ENCODE measurements at regions not wholly inside any gene's neighbourhood (a gene's known extent, or its start where the extent isn't known, plus 50 kb on each side); places are given as distances from the start of the nearest gene placed in this dataset.

DNA sequence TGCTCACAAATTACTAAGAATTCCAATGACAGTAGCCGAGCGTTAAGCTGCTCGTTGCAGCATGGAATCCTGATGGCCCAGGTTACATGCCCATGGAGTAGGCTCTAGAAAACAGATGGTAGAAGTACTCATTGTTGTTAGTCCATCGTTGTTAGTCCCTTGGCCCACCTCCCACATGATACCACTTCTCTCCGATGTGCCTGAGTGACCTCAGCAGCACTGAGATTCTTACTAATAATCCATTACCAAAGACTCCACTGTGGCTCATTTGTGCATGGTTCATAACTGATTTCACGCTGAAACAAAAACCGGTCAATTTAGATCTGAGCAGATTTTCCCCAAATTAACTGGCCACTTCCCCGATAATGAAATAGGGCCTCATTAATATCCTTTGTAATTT lies 772.3 kb upstream of the CXADR start:
- Histone ChIP-seq H3K4me3 (ENCODE audit: low read length) (no peak overlapping the region), H3K4me1 (ENCODE audit: control insufficient read depth, insufficient read depth, low read length) (peaks cover 10% of the 10 kb centered on the region), H3K36me3 (ENCODE audit: control insufficient read depth, insufficient read depth, low read length, severe bottlenecking) (no peaks in the 10 kb centered on the region), H3K9me3 (ENCODE audit: control insufficient read depth, low read length) (no peaks in the 10 kb centered on the region), H3K27me3 (replicated peaks; ENCODE audit: control insufficient read depth, insufficient read depth, low read length) (no peaks in the 10 kb centered on the region), H3K9ac (ENCODE audit: low read length) (no peak overlapping the region)
- DNase-seq (ENCODE audit: low read depth), result no peak

DNA sequence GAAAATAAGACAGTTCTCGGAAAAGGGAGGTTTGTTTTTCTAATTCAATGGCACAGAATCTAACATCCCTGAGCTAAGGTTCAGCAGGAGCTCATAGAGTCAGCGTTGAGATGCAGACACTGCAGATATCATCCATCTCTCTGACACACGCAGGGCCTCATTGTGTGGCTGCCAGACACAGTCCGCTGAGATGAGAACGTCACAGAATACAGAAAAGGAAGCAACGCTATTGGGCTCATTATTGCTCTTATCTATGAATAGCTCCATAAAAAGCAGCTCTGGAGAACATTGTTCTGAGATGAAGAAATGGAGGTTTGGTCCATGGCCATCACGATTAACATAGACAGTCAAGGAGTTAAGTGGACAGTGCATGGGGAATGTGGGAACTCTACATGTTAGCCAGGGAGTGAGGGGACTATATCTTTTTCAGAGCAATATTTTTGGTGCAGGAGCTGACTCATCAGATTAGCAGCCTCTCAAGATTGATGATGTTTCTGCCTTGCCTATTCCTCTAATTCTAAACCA lies 771.6 kb upstream of the CXADR start:
- H3K9ac ChIP-seq (ENCODE audit: low read length), result no peak overlapping the region
- no peaks in the 10 kb centered on the region for H3K36me3 ChIP-seq (ENCODE audit: control insufficient read depth, insufficient read depth, low read length, severe bottlenecking)
- no peaks in the 10 kb centered on the region for H3K9me3 ChIP-seq (ENCODE audit: control insufficient read depth, low read length)
- H3K4me3 ChIP-seq (ENCODE audit: low read length), result no peak overlapping the region
- no peaks in the 10 kb centered on the region for H3K27me3 ChIP-seq (replicated peaks; ENCODE audit: control insufficient read depth, insufficient read depth, low read length)
- peaks cover 10% of the 10 kb centered on the region for H3K4me1 ChIP-seq (ENCODE audit: control insufficient read depth, insufficient read depth, low read length)
- no peak for DNase-seq (ENCODE audit: low read depth)

DNA sequence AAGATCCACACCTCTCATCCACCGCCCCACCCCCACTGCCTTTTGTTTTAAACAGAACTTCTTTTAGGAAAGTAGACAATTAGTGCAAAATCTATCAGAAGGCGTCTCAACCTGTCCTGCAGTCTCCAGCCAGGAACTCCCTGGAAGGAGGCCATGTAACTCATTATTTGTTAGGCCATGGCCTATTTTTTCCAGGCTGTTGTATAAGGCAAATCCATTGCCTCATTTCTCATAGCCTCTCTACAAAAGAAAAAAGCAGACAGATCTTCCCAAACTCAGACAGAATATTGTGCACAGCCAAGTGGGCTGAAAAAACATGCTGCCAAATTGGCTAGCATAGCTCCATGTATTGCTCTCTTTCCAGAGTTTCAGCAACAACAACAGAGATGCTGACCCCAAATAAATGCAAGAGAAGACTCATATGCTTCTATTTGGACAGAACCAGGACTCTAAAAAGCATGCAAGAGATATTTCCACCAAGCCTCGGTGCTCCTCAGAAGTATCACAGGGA lies 770.7 kb upstream of the CXADR start:
- no peaks in the 10 kb centered on the region for H3K36me3 ChIP-seq (ENCODE audit: control insufficient read depth, insufficient read depth, low read length, severe bottlenecking)
- no peak for DNase-seq (ENCODE audit: low read depth)
- H3K4me3 ChIP-seq (ENCODE audit: low read length), result no peak overlapping the region
- H3K4me1 ChIP-seq (ENCODE audit: control insufficient read depth, insufficient read depth, low read length), result peaks cover 10% of the 10 kb centered on the region
- no peak overlapping the region for H3K9ac ChIP-seq (ENCODE audit: low read length)
- no peaks in the 10 kb centered on the region for H3K9me3 ChIP-seq (ENCODE audit: control insufficient read depth, low read length)
- H3K27me3 ChIP-seq (replicated peaks; ENCODE audit: control insufficient read depth, insufficient read depth, low read length), result no peaks in the 10 kb centered on the region

DNA sequence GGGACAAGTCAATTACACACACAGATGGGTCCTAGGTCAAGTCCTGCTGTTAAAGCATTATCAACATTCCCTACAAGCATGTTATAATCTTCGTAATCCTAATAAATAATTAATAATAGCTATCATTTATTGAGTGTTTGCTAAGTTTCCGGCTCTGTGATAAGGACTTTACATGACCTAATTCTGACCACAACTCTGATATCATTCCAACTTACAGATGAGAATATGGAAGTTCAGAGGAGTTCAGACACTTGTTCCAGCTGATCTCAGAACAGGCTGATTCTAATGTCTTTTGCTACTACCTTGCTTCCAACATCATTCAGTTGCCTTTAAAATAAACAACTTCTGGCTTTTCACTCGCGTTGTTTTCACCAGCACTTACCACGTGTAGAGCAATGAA lies 770.1 kb upstream of the CXADR start:
- Histone ChIP-seq H3K4me3 (ENCODE audit: low read length) (no peak overlapping the region), H3K36me3 (ENCODE audit: control insufficient read depth, insufficient read depth, low read length, severe bottlenecking) (no peaks in the 10 kb centered on the region), H3K27me3 (replicated peaks; ENCODE audit: control insufficient read depth, insufficient read depth, low read length) (no peaks in the 10 kb centered on the region), H3K4me1 (ENCODE audit: control insufficient read depth, insufficient read depth, low read length) (peaks cover 10% of the 10 kb centered on the region), H3K9me3 (ENCODE audit: control insufficient read depth, low read length) (no peaks in the 10 kb centered on the region), H3K9ac (ENCODE audit: low read length) (no peak overlapping the region)
- DNase-seq (ENCODE audit: low read depth), result no peak

DNA sequence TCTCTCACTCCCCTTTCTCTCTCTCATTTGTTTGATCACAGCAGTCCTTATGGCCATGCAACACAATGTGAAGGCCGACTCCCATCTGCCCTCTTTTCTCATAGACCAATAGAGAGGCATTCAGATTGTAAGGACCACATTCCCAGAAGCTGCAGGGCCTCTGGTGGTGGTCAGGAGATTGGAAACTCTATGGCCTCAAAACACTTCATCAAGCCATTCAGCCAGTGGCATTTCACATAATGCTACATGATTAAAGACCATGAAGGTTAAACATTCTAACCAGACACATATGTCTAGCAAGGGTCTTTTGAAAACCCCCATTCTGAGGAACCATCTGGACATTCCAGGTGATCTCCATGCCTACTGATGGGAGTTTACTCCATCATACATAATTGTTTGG lies 769.5 kb upstream of the CXADR start:
- Histone ChIP-seq H3K4me1 (ENCODE audit: control insufficient read depth, insufficient read depth, low read length) (peaks cover 10% of the 10 kb centered on the region), H3K9me3 (ENCODE audit: control insufficient read depth, low read length) (no peaks in the 10 kb centered on the region), H3K27me3 (replicated peaks; ENCODE audit: control insufficient read depth, insufficient read depth, low read length) (no peaks in the 10 kb centered on the region), H3K36me3 (ENCODE audit: control insufficient read depth, insufficient read depth, low read length, severe bottlenecking) (no peaks in the 10 kb centered on the region), H3K9ac (ENCODE audit: low read length) (no peak overlapping the region), H3K4me3 (ENCODE audit: low read length) (no peak overlapping the region)
- DNase-seq (ENCODE audit: low read depth), result no peak

DNA sequence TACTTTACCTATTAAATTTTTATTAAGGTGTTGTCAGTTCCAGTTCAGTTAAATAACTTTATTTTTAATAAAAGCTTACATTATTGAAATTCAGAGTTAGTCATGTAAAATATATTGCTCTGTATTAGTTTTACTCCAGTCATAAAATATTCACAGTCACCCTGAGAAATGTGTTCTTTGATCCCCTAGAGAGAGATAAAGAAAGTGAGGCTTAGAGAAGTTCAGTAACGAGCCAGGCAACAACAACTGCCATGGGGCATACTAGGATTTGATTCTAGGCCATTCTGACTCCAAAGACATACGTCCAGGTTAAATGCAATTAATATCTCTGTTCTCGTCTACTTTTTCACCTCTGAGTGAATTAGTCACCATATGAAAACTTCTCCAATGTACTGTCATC lies 761.9 kb upstream of the CXADR start:
- Histone ChIP-seq H3K27me3 (replicated peaks; ENCODE audit: control insufficient read depth, insufficient read depth, low read length) (no peaks in the 10 kb centered on the region), H3K9ac (ENCODE audit: low read length) (no peak overlapping the region), H3K4me1 (ENCODE audit: control insufficient read depth, insufficient read depth, low read length) (peaks cover 5% of the 10 kb centered on the region), H3K36me3 (ENCODE audit: control insufficient read depth, insufficient read depth, low read length, severe bottlenecking) (no peaks in the 10 kb centered on the region), H3K9me3 (ENCODE audit: control insufficient read depth, low read length) (no peaks in the 10 kb centered on the region), H3K4me3 (ENCODE audit: low read length) (no peak overlapping the region)
- DNase-seq (ENCODE audit: low read depth), result no peak

DNA sequence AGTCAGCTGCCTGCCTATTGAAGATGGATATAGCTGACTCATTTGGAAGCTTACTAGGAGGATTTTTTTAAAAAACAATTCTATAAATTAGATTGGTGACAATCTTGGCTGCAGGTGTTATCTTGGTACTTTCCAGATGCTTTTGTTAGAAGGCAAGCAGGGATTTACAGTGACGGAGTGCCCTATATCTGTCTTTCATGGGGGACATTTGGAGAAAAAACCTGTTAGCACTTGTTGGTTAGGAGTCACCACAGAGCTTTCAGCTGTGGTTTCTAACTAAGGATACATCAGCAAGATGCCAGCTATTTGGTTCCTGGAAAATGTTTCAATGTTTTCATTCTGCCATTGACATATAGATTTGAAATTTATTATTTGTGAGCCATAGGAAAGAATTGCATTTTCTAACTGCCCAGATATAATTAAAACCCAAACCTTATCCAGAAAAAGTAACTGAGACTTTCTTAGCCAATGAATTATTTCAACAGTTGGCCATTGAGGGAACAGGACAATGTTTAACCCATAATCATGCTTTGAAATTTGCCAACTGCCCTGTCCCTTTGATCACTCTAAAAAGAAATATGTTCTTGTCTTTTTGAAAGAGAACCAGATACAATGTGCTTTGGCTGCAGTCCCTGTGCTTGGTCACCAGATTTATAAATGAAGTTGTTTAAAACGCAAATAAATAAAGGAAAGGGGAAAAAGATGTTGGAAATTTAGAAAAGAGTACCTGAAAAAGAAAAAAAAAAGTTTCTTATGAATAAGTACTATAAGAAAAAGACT lies 761.0 kb upstream of the CXADR start:
- Histone ChIP-seq H3K36me3 (ENCODE audit: control insufficient read depth, insufficient read depth, low read length, severe bottlenecking) (no peaks in the 10 kb centered on the region), H3K4me3 (ENCODE audit: low read length) (no peak overlapping the region), H3K9ac (ENCODE audit: low read length) (no peak overlapping the region), H3K9me3 (ENCODE audit: control insufficient read depth, low read length) (no peaks in the 10 kb centered on the region), H3K4me1 (ENCODE audit: control insufficient read depth, insufficient read depth, low read length) (peaks cover 5% of the 10 kb centered on the region), H3K27me3 (replicated peaks; ENCODE audit: control insufficient read depth, insufficient read depth, low read length) (no peaks in the 10 kb centered on the region)
- no peak for DNase-seq (ENCODE audit: low read depth)

DNA sequence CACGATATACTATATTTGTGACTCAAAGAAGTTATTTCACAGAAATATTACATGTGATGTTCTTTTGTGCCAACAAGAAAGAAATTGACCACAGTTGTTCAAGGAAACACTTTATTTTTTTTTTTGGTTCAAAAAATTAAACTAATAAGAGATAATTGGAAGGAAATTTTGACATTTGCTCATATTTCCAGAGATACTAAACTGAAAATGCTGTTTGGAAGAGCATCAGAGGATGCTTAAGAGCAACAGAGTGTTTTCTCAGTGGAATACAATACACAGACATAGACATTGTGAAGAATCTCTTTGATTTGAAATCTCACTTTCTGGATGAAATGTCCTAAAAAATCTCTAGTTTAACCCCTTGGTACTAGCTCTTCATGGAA lies 760.4 kb upstream of the CXADR start:
- no peaks in the 10 kb centered on the region for H3K27me3 ChIP-seq (replicated peaks; ENCODE audit: control insufficient read depth, insufficient read depth, low read length)
- H3K4me1 ChIP-seq (ENCODE audit: control insufficient read depth, insufficient read depth, low read length), result peaks cover 5% of the 10 kb centered on the region
- H3K36me3 ChIP-seq (ENCODE audit: control insufficient read depth, insufficient read depth, low read length, severe bottlenecking), result no peaks in the 10 kb centered on the region
- no peaks in the 10 kb centered on the region for H3K9me3 ChIP-seq (ENCODE audit: control insufficient read depth, low read length)
- DNase-seq (ENCODE audit: low read depth), result no peak
- no peak overlapping the region for H3K4me3 ChIP-seq (ENCODE audit: low read length)
- H3K9ac ChIP-seq (ENCODE audit: low read length), result no peak overlapping the region

DNA sequence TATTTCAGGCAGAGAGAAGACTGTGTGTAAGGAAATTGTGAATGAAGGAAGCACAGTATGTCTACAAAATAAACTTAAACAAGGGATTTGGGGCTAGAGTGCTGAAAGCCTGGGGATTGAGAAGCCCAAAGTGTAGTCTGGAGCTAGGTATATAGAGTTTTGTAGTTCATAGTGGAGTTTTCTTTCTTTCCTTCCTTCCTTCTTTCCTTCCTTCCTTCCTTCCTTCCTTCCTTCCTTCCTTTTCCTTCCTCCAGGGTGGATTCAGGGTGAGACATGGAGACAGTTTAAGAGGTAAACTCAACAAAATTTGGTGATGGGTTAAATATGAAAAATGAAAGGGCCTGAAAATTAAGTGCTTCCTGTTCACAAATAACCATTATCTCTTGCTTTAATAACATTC lies 757.8 kb upstream of the CXADR start:
- Histone ChIP-seq H3K36me3 (ENCODE audit: control insufficient read depth, insufficient read depth, low read length, severe bottlenecking) (no peaks in the 10 kb centered on the region), H3K4me3 (ENCODE audit: low read length) (no peak overlapping the region), H3K4me1 (ENCODE audit: control insufficient read depth, insufficient read depth, low read length) (peaks cover 5% of the 10 kb centered on the region), H3K27me3 (replicated peaks; ENCODE audit: control insufficient read depth, insufficient read depth, low read length) (no peaks in the 10 kb centered on the region), H3K9me3 (ENCODE audit: control insufficient read depth, low read length) (no peaks in the 10 kb centered on the region), H3K9ac (ENCODE audit: low read length) (no peak overlapping the region)
- no peak for DNase-seq (ENCODE audit: low read depth)

DNA sequence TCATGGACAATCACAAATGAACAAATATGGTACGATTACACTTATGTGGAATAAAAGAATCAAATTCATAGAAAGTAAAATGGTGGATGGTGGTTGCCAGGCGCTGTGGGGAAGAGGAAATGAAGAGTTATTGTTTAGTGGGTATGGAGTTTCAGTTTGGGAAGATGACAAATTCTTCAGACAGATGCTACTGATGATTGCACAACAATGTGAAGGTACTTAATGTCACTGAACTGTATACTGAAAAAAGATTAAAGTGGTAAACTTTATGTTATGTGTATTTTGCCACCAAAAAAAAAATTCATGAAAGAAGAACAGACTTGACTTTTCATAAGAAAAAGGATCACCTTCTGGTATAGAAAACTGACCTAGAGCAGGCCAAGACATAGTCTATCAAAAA lies 745.6 kb upstream of the CXADR start:
- Histone ChIP-seq H3K36me3 (ENCODE audit: control insufficient read depth, insufficient read depth, low read length, severe bottlenecking) (no peaks in the 10 kb centered on the region), H3K27me3 (replicated peaks; ENCODE audit: control insufficient read depth, insufficient read depth, low read length) (no peaks in the 10 kb centered on the region), H3K9me3 (ENCODE audit: control insufficient read depth, low read length) (no peaks in the 10 kb centered on the region), H3K9ac (ENCODE audit: low read length) (no peak overlapping the region), H3K4me1 (ENCODE audit: control insufficient read depth, insufficient read depth, low read length) (no peaks in the 10 kb centered on the region), H3K4me3 (ENCODE audit: low read length) (no peak overlapping the region)
- DNase-seq (ENCODE audit: low read depth), result no peak

DNA sequence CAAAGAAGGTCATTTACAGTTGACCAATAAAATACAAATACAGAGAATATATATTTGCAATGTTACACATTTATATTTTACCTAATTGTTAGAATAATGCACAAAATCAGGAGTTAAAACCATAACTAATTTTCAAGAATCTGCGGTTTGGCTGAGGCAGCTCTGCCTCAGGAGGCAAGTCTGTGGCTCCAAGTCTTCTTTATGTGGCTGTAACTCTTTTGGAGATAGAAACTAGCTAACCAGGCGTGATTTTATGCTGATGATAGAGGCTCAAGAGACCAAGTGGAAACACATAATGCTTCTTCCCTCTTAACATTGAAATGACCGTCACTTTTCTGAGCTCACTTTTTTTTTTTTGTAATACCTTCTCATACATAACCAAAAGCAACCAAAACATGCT lies 744.7 kb upstream of the CXADR start:
- no peak for DNase-seq (ENCODE audit: low read depth)
- no peak overlapping the region for H3K9ac ChIP-seq (ENCODE audit: low read length)
- H3K4me3 ChIP-seq (ENCODE audit: low read length), result no peak overlapping the region
- H3K27me3 ChIP-seq (replicated peaks; ENCODE audit: control insufficient read depth, insufficient read depth, low read length), result no peaks in the 10 kb centered on the region
- H3K4me1 ChIP-seq (ENCODE audit: control insufficient read depth, insufficient read depth, low read length), result no peaks in the 10 kb centered on the region
- no peaks in the 10 kb centered on the region for H3K36me3 ChIP-seq (ENCODE audit: control insufficient read depth, insufficient read depth, low read length, severe bottlenecking)
- H3K9me3 ChIP-seq (ENCODE audit: control insufficient read depth, low read length), result no peaks in the 10 kb centered on the region

DNA sequence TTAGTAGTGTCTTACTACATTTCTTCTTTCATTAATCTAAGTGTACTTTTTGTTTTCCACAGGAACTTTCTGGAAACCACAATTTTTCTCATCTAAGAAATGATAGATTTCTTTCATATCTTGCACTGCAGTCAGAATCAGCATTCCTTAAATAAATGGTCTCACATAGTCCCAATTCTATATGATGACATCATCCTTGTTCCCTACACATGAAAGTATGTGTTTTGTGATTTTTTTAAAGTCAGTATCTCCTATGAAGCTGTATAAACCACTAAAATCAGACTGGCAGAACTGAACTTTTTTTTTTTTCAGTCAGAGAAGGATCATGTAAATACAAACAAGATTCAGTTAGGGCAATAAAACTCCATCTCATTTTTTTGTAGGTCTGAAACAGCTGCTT lies 742.6 kb upstream of the CXADR start:
- H3K9me3 ChIP-seq (ENCODE audit: control insufficient read depth, low read length), result no peaks in the 10 kb centered on the region
- H3K27me3 ChIP-seq (replicated peaks; ENCODE audit: control insufficient read depth, insufficient read depth, low read length), result no peaks in the 10 kb centered on the region
- H3K9ac ChIP-seq (ENCODE audit: low read length), result no peak overlapping the region
- peak; percentile 31 for DNase-seq (ENCODE audit: low read depth)
- H3K36me3 ChIP-seq (ENCODE audit: control insufficient read depth, insufficient read depth, low read length, severe bottlenecking), result no peaks in the 10 kb centered on the region
- no peaks in the 10 kb centered on the region for H3K4me1 ChIP-seq (ENCODE audit: control insufficient read depth, insufficient read depth, low read length)
- H3K4me3 ChIP-seq (ENCODE audit: low read length), result no peak overlapping the region
